ENCODE measurements at regions not wholly inside any gene's neighbourhood (a gene's known extent, or its start where the extent isn't known, plus 50 kb on each side); places are given as distances from the start of the nearest gene placed in this dataset.

- DNase-seq (ENCODE audit: insufficient read length, low spot score) (no peak), FAIRE-seq (no peak)
These were observed 108.8 kb upstream of the IRF2BP2 start for GRCh38 chr1:234718496-234719453.

GRCh38 chr1:234716908-234717375, 107.0 kb upstream of the IRF2BP2 start:
- FAIRE-seq: no peak
- DNase-seq (ENCODE audit: insufficient read length, low spot score): no peak

GRCh38 chr1:234715252-234716014, 105.5 kb upstream of the IRF2BP2 start:
- DNase-seq (ENCODE audit: insufficient read length, low spot score) (no peak), FAIRE-seq (no peak)

GRCh38 chr1:234713859-234714258, 103.9 kb upstream of the IRF2BP2 start:
- FAIRE-seq (no peak), DNase-seq (ENCODE audit: insufficient read length, low spot score) (no peak)

GRCh38 chr1:234713440-234713839, 103.5 kb upstream of the IRF2BP2 start:
- DNase-seq (ENCODE audit: insufficient read length, low spot score): no peak
- FAIRE-seq: no peak

- DNase-seq (ENCODE audit: insufficient read length, low spot score) (no peak), FAIRE-seq (no peak)
These were observed 102.9 kb upstream of the IRF2BP2 start for GRCh38 chr1:234712891-234713305.

GRCh38 chr1:234710936-234711724, 101.2 kb upstream of the IRF2BP2 start:
- DNase-seq (ENCODE audit: insufficient read length, low spot score) (no peak), FAIRE-seq (no peak)

GRCh38 chr1:234710381-234710780, 100.4 kb upstream of the IRF2BP2 start:
- DNase-seq (ENCODE audit: insufficient read length, low spot score): no peak
- no peak for FAIRE-seq

GRCh38 chr1:234709473-234710228, 99.7 kb upstream of the IRF2BP2 start:
- no peak for FAIRE-seq
- no peak for DNase-seq (ENCODE audit: insufficient read length, low spot score)

- FAIRE-seq (no peak), DNase-seq (ENCODE audit: insufficient read length, low spot score) (no peak)
These were observed 98.9 kb upstream of the IRF2BP2 start for GRCh38 chr1:234708700-234709395.

GRCh38 chr1:234707641-234708040, 97.7 kb upstream of the IRF2BP2 start:
- DNase-seq (ENCODE audit: insufficient read length, low spot score) (no peak), FAIRE-seq (no peak)

- DNase-seq (ENCODE audit: insufficient read length, low spot score): no peak
- no peak for FAIRE-seq
These were observed 97.0 kb upstream of the IRF2BP2 start for GRCh38 chr1:234706931-234707330.

- DNase-seq (ENCODE audit: insufficient read length, low spot score): no peak
- no peak for FAIRE-seq
These were observed 96.2 kb upstream of the IRF2BP2 start for GRCh38 chr1:234706199-234706598.

- FAIRE-seq (no peak), DNase-seq (ENCODE audit: insufficient read length, low spot score) (no peak)
These were observed 95.6 kb upstream of the IRF2BP2 start for GRCh38 chr1:234705615-234706014.

- FAIRE-seq (no peak), DNase-seq (ENCODE audit: insufficient read length, low spot score) (no peak)
These were observed 94.3 kb upstream of the IRF2BP2 start for GRCh38 chr1:234704106-234704887.

GRCh38 chr1:234702342-234703000, 92.5 kb upstream of the IRF2BP2 start:
- no peak for DNase-seq (ENCODE audit: insufficient read length, low spot score)
- no peak for FAIRE-seq

GRCh38 chr1:234701737-234702341, 91.9 kb upstream of the IRF2BP2 start:
- FAIRE-seq (no peak), DNase-seq (ENCODE audit: insufficient read length, low spot score) (no peak)

Data from HTR-8/SVneo (cell line).